ENCODE measurements at regions not wholly inside any gene's neighbourhood (a gene's known extent, or its start where the extent isn't known, plus 50 kb on each side); places are given as distances from the start of the nearest gene placed in this dataset.

GRCh38 chr4:12545812-12546211 is 938.3 kb downstream of the RAB28 start:
- H3K36me3 ChIP-seq (ENCODE audit: control insufficient read depth in 2 of 2, insufficient read depth in 1 of 2, low read length in 2 of 2): no peaks in the 10 kb centered on the region
- H3K4me1 ChIP-seq (ENCODE audit: control insufficient read depth, insufficient read depth, low read length): no peaks in the 10 kb centered on the region
- H3K27ac ChIP-seq (ENCODE audit: extremely low read depth, low read depth, low read length): no peak overlapping the region
- H3K9me3 ChIP-seq (ENCODE audit: control insufficient read depth, insufficient read depth, low read depth, low read length): no peaks in the 10 kb centered on the region
- no peak overlapping the region for H3K4me3 ChIP-seq (ENCODE audit: low read depth, low read length)
- TF ChIP-seq ATF2 (tag by site-specific recombination; IDR thresholded peaks at IDR 0.05; ENCODE audit: low read depth) (peak; percentile 67), REPIN1 (tag by site-specific recombination; IDR thresholded peaks at IDR 0.05; ENCODE audit: low read depth) (no peak)
- CTCF ChIA-PET: no interaction called here
- POLR2A ChIA-PET: no interaction called here

GRCh38 chr4:12538162-12538561 is 946.0 kb downstream of the RAB28 start:
- no peak overlapping the region for H3K4me3 ChIP-seq (ENCODE audit: low read depth, low read length)
- no peaks in the 10 kb centered on the region for H3K36me3 ChIP-seq (ENCODE audit: control insufficient read depth in 2 of 2, insufficient read depth in 1 of 2, low read length in 2 of 2)
- H3K9me3 ChIP-seq (ENCODE audit: control insufficient read depth, insufficient read depth, low read depth, low read length): no peaks in the 10 kb centered on the region
- POLR2A ChIA-PET: no interaction called here
- no peaks in the 10 kb centered on the region for H3K4me1 ChIP-seq (ENCODE audit: control insufficient read depth, insufficient read depth, low read length)
- TF ChIP-seq ZNF768 (tag by site-specific recombination; IDR thresholded peaks at IDR 0.05): no peak
- no peak for TF ChIP-seq GFI1B (tag by site-specific recombination; IDR thresholded peaks at IDR 0.05)
- TF ChIP-seq ZIC2 (tag by site-specific recombination; IDR thresholded peaks at IDR 0.05): no peak
- no peak for TF ChIP-seq ZNF701 (tag by site-specific recombination; IDR thresholded peaks at IDR 0.05)
- CTCF ChIA-PET: no interaction called here
- no peak overlapping the region for H3K27ac ChIP-seq (ENCODE audit: extremely low read depth, low read depth, low read length)

GRCh38 chr4:12534684-12535083 is 949.5 kb downstream of the RAB28 start:
- no peak overlapping the region for H3K4me3 ChIP-seq (ENCODE audit: low read depth, low read length)
- ChIA-PET POLR2A (no interaction called here), CTCF (no interaction called here)
- no peaks in the 10 kb centered on the region for H3K9me3 ChIP-seq (ENCODE audit: control insufficient read depth, insufficient read depth, low read depth, low read length)
- no peaks in the 10 kb centered on the region for H3K36me3 ChIP-seq (ENCODE audit: control insufficient read depth in 2 of 2, insufficient read depth in 1 of 2, low read length in 2 of 2)
- no peak for TF ChIP-seq ZNF600 (tag by site-specific recombination; IDR thresholded peaks at IDR 0.05)
- no peak for TF ChIP-seq SETDB1 (IDR thresholded peaks at IDR 0.05; ENCODE audit: insufficient read length, low read length)
- no peak for TF ChIP-seq ZBTB21 (tag by site-specific recombination; IDR thresholded peaks at IDR 0.05)
- TF ChIP-seq ZNF645 (tag by site-specific recombination; IDR thresholded peaks at IDR 0.05): no peak
- TF ChIP-seq ZFP3 (tag by site-specific recombination; IDR thresholded peaks at IDR 0.05; ENCODE audit: low read depth): no peak
- no peak for TF ChIP-seq ZBTB20 (tag by site-specific recombination; IDR thresholded peaks at IDR 0.05)
- TF ChIP-seq ZNF785 (tag by site-specific recombination; IDR thresholded peaks at IDR 0.05): no peak
- no peak for TF ChIP-seq SP3 (tag by site-specific recombination; IDR thresholded peaks at IDR 0.05)
- TF ChIP-seq ZNF621 (tag by site-specific recombination; IDR thresholded peaks at IDR 0.05): no peak
- no peak for TF ChIP-seq ZNF366 (tag by site-specific recombination; conservative IDR thresholded peaks at IDR 0.05)
- no peak for TF ChIP-seq ZNF596 (tag by site-specific recombination; IDR thresholded peaks at IDR 0.05)
- no peak for TF ChIP-seq ZNF140 (tag by site-specific recombination; IDR thresholded peaks at IDR 0.05)
- no peak for TF ChIP-seq ZNF155 (tag by site-specific recombination; IDR thresholded peaks at IDR 0.05)
- TF ChIP-seq TRIM28 (IDR thresholded peaks at IDR 0.05; ENCODE audit: borderline replicate concordance, low read length): no peak
- TF ChIP-seq ZNF18 (tag by site-specific recombination; IDR thresholded peaks at IDR 0.05): no peak
- TF ChIP-seq ZNF768 (tag by site-specific recombination; IDR thresholded peaks at IDR 0.05): no peak
- no peak for TF ChIP-seq ATF2 (tag by site-specific recombination; IDR thresholded peaks at IDR 0.05; ENCODE audit: low read depth)
- TF ChIP-seq ZNF266 (tag by site-specific recombination; IDR thresholded peaks at IDR 0.05; ENCODE audit: low read depth): no peak
- no peak overlapping the region for H3K27ac ChIP-seq (ENCODE audit: extremely low read depth, low read depth, low read length)
- H3K4me1 ChIP-seq (ENCODE audit: control insufficient read depth, insufficient read depth, low read length): no peaks in the 10 kb centered on the region
